HL-60 (cell line): ENCODE measurements at regions not wholly inside any gene's neighbourhood (a gene's known extent, or its start where the extent isn't known, plus 50 kb on each side); places are given as distances from the start of the nearest gene placed in this dataset.

Source experiments
- GABPA ChIP-seq: IDR thresholded peaks from 2 replicates; pipeline ENCODE4 v1.6.1; 2012; ENCODE audit warnings: low read depth
- POLR2AphosphoS5 ChIP-seq: IDR thresholded peaks from 2 replicates; pipeline ENCODE4 v1.6.1; 2012; ENCODE audit warnings: low read depth
- TF ChIP-seq, protein P1 (sequence below): IDR thresholded peaks from one replicate; pipeline ENCODE4 v1.5.1; 2011; ENCODE audit warnings: low read length, control low read depth, inconsistent platforms; ENCODE audit not compliant: insufficient read depth
- TF ChIP-seq, protein P2 (sequence below): IDR thresholded peaks from 2 replicates; pipeline ENCODE4 v1.6.1; 2012; ENCODE audit warnings: low read depth; ENCODE audit not compliant: insufficient replicate concordance

DNA sequence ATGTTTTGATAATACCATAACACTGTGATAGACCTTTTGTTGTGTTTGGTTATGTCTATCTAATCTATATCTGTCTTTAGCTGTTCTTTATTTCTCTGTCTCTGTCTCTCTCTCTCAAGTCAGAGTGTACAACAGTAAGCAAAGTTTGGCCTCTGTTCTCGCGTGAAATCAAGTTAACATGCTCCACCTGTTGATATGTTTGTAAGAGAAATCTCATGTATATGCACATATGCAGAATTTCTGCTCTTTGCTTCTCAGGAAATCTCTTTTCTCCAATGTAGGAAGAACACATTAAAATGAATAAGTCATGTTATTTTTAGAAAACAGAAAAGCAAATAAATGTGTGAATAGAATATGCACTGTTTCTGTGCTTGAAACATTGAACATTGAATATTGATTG, 425.5 kb upstream of the SEMA6D start:
- TF ChIP-seq, protein P1, sequence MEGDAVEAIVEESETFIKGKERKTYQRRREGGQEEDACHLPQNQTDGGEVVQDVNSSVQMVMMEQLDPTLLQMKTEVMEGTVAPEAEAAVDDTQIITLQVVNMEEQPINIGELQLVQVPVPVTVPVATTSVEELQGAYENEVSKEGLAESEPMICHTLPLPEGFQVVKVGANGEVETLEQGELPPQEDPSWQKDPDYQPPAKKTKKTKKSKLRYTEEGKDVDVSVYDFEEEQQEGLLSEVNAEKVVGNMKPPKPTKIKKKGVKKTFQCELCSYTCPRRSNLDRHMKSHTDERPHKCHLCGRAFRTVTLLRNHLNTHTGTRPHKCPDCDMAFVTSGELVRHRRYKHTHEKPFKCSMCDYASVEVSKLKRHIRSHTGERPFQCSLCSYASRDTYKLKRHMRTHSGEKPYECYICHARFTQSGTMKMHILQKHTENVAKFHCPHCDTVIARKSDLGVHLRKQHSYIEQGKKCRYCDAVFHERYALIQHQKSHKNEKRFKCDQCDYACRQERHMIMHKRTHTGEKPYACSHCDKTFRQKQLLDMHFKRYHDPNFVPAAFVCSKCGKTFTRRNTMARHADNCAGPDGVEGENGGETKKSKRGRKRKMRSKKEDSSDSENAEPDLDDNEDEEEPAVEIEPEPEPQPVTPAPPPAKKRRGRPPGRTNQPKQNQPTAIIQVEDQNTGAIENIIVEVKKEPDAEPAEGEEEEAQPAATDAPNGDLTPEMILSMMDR, result no peak
- no peak for TF ChIP-seq GABPA
- TF ChIP-seq POLR2AphosphoS5, result no peak
- TF ChIP-seq, protein P2, sequence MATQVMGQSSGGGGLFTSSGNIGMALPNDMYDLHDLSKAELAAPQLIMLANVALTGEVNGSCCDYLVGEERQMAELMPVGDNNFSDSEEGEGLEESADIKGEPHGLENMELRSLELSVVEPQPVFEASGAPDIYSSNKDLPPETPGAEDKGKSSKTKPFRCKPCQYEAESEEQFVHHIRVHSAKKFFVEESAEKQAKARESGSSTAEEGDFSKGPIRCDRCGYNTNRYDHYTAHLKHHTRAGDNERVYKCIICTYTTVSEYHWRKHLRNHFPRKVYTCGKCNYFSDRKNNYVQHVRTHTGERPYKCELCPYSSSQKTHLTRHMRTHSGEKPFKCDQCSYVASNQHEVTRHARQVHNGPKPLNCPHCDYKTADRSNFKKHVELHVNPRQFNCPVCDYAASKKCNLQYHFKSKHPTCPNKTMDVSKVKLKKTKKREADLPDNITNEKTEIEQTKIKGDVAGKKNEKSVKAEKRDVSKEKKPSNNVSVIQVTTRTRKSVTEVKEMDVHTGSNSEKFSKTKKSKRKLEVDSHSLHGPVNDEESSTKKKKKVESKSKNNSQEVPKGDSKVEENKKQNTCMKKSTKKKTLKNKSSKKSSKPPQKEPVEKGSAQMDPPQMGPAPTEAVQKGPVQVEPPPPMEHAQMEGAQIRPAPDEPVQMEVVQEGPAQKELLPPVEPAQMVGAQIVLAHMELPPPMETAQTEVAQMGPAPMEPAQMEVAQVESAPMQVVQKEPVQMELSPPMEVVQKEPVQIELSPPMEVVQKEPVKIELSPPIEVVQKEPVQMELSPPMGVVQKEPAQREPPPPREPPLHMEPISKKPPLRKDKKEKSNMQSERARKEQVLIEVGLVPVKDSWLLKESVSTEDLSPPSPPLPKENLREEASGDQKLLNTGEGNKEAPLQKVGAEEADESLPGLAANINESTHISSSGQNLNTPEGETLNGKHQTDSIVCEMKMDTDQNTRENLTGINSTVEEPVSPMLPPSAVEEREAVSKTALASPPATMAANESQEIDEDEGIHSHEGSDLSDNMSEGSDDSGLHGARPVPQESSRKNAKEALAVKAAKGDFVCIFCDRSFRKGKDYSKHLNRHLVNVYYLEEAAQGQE, result no peak
